WTC11 (cell line): ENCODE measurements at regions not wholly inside any gene's neighbourhood (a gene's known extent, or its start where the extent isn't known, plus 50 kb on each side); places are given as distances from the start of the nearest gene placed in this dataset.

Source experiments
- ATAC-seq: fragments of 200-7000 bp; cut with Tn5 transposase; 2 replicates; pipeline ENCODE4 v1.10.0; 2021; ENCODE audit warnings: mild to moderate bottlenecking, moderate library complexity
- CTCF ChIA-PET: fragments of 300-600 bp; sonication (Branson Sonifier 250); formaldehyde crosslinking; loops from one replicate; lab custom pipeline; 2021; ENCODE audit warnings: antibody characterized with exemption; lab: Charles Lee
- POLR2A ChIA-PET: fragments of 350-600 bp; sonication (Branson Sonifier 250); formaldehyde crosslinking; loops from one replicate; lab custom pipeline; 2021; ENCODE audit warnings: antibody characterized with exemption; lab: Charles Lee
- DNase-seq: peaks from one replicate; pipeline ENCODE4 v3.0.0; 2021; ENCODE audit warnings: low spot score
- H3K27ac Mint-ChIP-seq: 2 replicates; pipeline ENCODE4 v1.8.0; 2021; ENCODE audit warnings: mixed read lengths
- H3K27me3 Mint-ChIP-seq: 2 replicates; pipeline ENCODE4 v1.8.0; 2021; ENCODE audit warnings: low read depth, mild to moderate bottlenecking, moderate library complexity, mixed read lengths
- H3K36me3 Mint-ChIP-seq: 2 replicates; pipeline ENCODE4 v1.8.0; 2021; ENCODE audit warnings: mixed read lengths
- H3K4me1 Mint-ChIP-seq: 2 replicates; pipeline ENCODE4 v1.8.0; 2022; ENCODE audit warnings: mixed read lengths
- H3K4me3 Mint-ChIP-seq: 2 replicates; pipeline ENCODE4 v1.8.0; 2021; ENCODE audit warnings: mild to moderate bottlenecking, moderate library complexity, mixed read lengths
- H3K9me3 Mint-ChIP-seq: 2 replicates; pipeline ENCODE4 v1.8.0; 2021; ENCODE audit warnings: mixed read lengths
- CREM ChIP-seq: sonication (generic); formaldehyde crosslinking; IDR thresholded peaks from 2 replicates; pipeline ENCODE4 v1.8.1; 2022; ENCODE audit warnings: mild to moderate bottlenecking, missing genetic modification reagents, moderate library complexity
- EMX1 ChIP-seq: fragments of 250-450 bp; sonication (Bioruptor Pico); IDR thresholded peaks from 2 replicates; pipeline ENCODE4 v1.8.0; 2021; ENCODE audit warnings: mild to moderate bottlenecking
- ETV6 ChIP-seq: sonication (generic); formaldehyde crosslinking; IDR thresholded peaks from 2 replicates; pipeline ENCODE4 v1.8.1; 2022; ENCODE audit warnings: mild to moderate bottlenecking, missing genetic modification reagents
- IRF2 ChIP-seq: sonication (generic); formaldehyde crosslinking; IDR thresholded peaks from 2 replicates; pipeline ENCODE4 v1.8.0; 2022; ENCODE audit warnings: low read depth, missing genetic modification reagents, borderline replicate concordance
- JAZF1 ChIP-seq: fragments of 250-450 bp; sonication (Bioruptor Pico); IDR thresholded peaks from 2 replicates; pipeline ENCODE4 v1.9.0; 2021; ENCODE audit warnings: moderate library complexity, mild to moderate bottlenecking, inconsistent platforms
- NR3C1 ChIP-seq: sonication (generic); formaldehyde crosslinking; conservative IDR thresholded peaks from 2 replicates; pipeline ENCODE4 v1.8.1; 2023; ENCODE audit warnings: low read depth, mild to moderate bottlenecking, missing genetic modification reagents
- RORB ChIP-seq: fragments of 250-450 bp; sonication (Bioruptor Pico); IDR thresholded peaks from 2 replicates; pipeline ENCODE4 v1.9.0; 2021; ENCODE audit warnings: mild to moderate bottlenecking
- SMAD3 ChIP-seq: sonication (generic); formaldehyde crosslinking; IDR thresholded peaks from 2 replicates; pipeline ENCODE4 v1.8.0; 2022; ENCODE audit warnings: missing genetic modification reagents, mild to moderate bottlenecking, borderline replicate concordance
- TCF7 ChIP-seq: sonication (generic); formaldehyde crosslinking; IDR thresholded peaks from 2 replicates; pipeline ENCODE4 v1.8.0; 2022; ENCODE audit warnings: mild to moderate bottlenecking, low read depth, missing genetic modification reagents, moderate library complexity
- TEAD4 ChIP-seq: sonication (generic); formaldehyde crosslinking; IDR thresholded peaks from 2 replicates; pipeline ENCODE4 v1.8.0; 2022; ENCODE audit warnings: mild to moderate bottlenecking, missing genetic modification reagents
- ZNF317 ChIP-seq: sonication (generic); formaldehyde crosslinking; IDR thresholded peaks from 2 replicates; pipeline ENCODE4 v1.8.1; 2023; ENCODE audit warnings: low read depth, mild to moderate bottlenecking, moderate library complexity, missing genetic modification reagents, borderline replicate concordance
- ZNF423 ChIP-seq: fragments of 250-450 bp; sonication (Bioruptor Pico); IDR thresholded peaks from 2 replicates; pipeline ENCODE4 v2.1.2; 2022; ENCODE audit warnings: mild to moderate bottlenecking, moderate library complexity
- TF ChIP-seq, protein P1 (sequence below): sonication (generic); formaldehyde crosslinking; conservative IDR thresholded peaks from 2 replicates; pipeline ENCODE4 v1.8.1; 2023; ENCODE audit warnings: mild to moderate bottlenecking, low read depth, missing genetic modification reagents, moderate library complexity
- TF ChIP-seq, protein P2 (sequence below): sonication (generic); formaldehyde crosslinking; IDR thresholded peaks from 2 replicates; pipeline ENCODE4 v1.8.0; 2023; ENCODE audit warnings: mild to moderate bottlenecking, missing genetic modification reagents
- TF ChIP-seq, protein P3 (sequence below): sonication (generic); formaldehyde crosslinking; IDR thresholded peaks from 2 replicates; pipeline ENCODE4 v1.8.1; 2023; ENCODE audit warnings: mild to moderate bottlenecking, missing genetic modification reagents, borderline replicate concordance
- TF ChIP-seq, protein P4 (sequence below): fragments of 250-450 bp; sonication (Bioruptor Pico); IDR thresholded peaks from 2 replicates; pipeline ENCODE4 v1.9.0; 2021; ENCODE audit warnings: mild to moderate bottlenecking
- TF ChIP-seq, protein P5 (sequence below): sonication (generic); formaldehyde crosslinking; IDR thresholded peaks from 2 replicates; pipeline ENCODE4 v1.8.1; 2023; ENCODE audit warnings: mild to moderate bottlenecking, missing genetic modification reagents
- TF ChIP-seq, protein P6 (sequence below): sonication (generic); formaldehyde crosslinking; IDR thresholded peaks from 2 replicates; pipeline ENCODE4 v1.8.1; 2023; ENCODE audit warnings: mild to moderate bottlenecking, missing genetic modification reagents, moderate library complexity
- TF ChIP-seq, protein P7 (sequence below): fragments of 250-450 bp; sonication (Bioruptor Pico); IDR thresholded peaks from 2 replicates; pipeline ENCODE4 v1.9.0; 2021; ENCODE audit warnings: mild to moderate bottlenecking

DNA sequence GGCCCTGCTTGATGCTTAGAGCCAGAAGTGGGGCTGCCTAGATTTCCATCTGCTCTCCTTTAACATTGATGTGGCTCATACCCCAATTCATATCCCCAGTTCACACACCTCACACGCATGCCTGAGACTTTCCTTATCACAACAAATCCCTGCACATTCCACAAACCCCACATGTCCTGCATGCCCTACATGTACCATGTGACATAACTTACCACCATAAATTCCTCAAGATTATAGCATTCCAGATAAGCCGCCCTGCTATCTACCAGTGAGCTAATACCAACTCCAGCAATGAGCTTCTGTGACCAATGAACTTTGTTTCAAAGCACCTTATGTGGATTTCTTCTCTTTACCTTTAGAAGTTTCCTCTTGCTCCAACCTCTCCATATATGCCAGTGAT is 104.7 kb upstream of the RAB11FIP2 start:
- POLR2A ChIA-PET, result no interaction called here
- no peaks in the 10 kb centered on the region for H3K36me3 Mint-ChIP-seq
- no peak for ATAC-seq
- TF ChIP-seq ZNF423 (CRISPR knock-in tag) (no peak), ZNF317 (no peak), CREM (CRISPR knock-in tag) (no peak), TCF7 (no peak), EMX1 (no peak), RORB (CRISPR knock-in tag) (no peak), IRF2 (CRISPR knock-in tag) (no peak), ETV6 (no peak)
- TF ChIP-seq, protein P1, sequence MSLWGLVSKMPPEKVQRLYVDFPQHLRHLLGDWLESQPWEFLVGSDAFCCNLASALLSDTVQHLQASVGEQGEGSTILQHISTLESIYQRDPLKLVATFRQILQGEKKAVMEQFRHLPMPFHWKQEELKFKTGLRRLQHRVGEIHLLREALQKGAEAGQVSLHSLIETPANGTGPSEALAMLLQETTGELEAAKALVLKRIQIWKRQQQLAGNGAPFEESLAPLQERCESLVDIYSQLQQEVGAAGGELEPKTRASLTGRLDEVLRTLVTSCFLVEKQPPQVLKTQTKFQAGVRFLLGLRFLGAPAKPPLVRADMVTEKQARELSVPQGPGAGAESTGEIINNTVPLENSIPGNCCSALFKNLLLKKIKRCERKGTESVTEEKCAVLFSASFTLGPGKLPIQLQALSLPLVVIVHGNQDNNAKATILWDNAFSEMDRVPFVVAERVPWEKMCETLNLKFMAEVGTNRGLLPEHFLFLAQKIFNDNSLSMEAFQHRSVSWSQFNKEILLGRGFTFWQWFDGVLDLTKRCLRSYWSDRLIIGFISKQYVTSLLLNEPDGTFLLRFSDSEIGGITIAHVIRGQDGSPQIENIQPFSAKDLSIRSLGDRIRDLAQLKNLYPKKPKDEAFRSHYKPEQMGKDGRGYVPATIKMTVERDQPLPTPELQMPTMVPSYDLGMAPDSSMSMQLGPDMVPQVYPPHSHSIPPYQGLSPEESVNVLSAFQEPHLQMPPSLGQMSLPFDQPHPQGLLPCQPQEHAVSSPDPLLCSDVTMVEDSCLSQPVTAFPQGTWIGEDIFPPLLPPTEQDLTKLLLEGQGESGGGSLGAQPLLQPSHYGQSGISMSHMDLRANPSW (CRISPR knock-in tag), result no peak
- TF ChIP-seq, protein P2, sequence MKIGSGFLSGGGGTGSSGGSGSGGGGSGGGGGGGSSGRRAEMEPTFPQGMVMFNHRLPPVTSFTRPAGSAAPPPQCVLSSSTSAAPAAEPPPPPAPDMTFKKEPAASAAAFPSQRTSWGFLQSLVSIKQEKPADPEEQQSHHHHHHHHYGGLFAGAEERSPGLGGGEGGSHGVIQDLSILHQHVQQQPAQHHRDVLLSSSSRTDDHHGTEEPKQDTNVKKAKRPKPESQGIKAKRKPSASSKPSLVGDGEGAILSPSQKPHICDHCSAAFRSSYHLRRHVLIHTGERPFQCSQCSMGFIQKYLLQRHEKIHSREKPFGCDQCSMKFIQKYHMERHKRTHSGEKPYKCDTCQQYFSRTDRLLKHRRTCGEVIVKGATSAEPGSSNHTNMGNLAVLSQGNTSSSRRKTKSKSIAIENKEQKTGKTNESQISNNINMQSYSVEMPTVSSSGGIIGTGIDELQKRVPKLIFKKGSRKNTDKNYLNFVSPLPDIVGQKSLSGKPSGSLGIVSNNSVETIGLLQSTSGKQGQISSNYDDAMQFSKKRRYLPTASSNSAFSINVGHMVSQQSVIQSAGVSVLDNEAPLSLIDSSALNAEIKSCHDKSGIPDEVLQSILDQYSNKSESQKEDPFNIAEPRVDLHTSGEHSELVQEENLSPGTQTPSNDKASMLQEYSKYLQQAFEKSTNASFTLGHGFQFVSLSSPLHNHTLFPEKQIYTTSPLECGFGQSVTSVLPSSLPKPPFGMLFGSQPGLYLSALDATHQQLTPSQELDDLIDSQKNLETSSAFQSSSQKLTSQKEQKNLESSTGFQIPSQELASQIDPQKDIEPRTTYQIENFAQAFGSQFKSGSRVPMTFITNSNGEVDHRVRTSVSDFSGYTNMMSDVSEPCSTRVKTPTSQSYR (CRISPR knock-in tag), result no peak
- TF ChIP-seq, protein P3, sequence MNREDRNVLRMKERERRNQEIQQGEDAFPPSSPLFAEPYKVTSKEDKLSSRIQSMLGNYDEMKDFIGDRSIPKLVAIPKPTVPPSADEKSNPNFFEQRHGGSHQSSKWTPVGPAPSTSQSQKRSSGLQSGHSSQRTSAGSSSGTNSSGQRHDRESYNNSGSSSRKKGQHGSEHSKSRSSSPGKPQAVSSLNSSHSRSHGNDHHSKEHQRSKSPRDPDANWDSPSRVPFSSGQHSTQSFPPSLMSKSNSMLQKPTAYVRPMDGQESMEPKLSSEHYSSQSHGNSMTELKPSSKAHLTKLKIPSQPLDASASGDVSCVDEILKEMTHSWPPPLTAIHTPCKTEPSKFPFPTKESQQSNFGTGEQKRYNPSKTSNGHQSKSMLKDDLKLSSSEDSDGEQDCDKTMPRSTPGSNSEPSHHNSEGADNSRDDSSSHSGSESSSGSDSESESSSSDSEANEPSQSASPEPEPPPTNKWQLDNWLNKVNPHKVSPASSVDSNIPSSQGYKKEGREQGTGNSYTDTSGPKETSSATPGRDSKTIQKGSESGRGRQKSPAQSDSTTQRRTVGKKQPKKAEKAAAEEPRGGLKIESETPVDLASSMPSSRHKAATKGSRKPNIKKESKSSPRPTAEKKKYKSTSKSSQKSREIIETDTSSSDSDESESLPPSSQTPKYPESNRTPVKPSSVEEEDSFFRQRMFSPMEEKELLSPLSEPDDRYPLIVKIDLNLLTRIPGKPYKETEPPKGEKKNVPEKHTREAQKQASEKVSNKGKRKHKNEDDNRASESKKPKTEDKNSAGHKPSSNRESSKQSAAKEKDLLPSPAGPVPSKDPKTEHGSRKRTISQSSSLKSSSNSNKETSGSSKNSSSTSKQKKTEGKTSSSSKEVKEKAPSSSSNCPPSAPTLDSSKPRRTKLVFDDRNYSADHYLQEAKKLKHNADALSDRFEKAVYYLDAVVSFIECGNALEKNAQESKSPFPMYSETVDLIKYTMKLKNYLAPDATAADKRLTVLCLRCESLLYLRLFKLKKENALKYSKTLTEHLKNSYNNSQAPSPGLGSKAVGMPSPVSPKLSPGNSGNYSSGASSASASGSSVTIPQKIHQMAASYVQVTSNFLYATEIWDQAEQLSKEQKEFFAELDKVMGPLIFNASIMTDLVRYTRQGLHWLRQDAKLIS (CRISPR knock-in tag), result no peak
- TF ChIP-seq, all 79 proteins: peak for 0
- CTCF ChIA-PET, result no interaction called here
- H3K27me3 Mint-ChIP-seq, result no peaks in the 10 kb centered on the region
- no peak overlapping the region for H3K4me3 Mint-ChIP-seq
- H3K9me3 Mint-ChIP-seq, result peaks cover 14% of the 10 kb centered on the region
- no peak for DNase-seq
- no peak overlapping the region for H3K27ac Mint-ChIP-seq
- H3K4me1 Mint-ChIP-seq, result peaks cover 3% of the 10 kb centered on the region; the same call in 1 of the 2 replicates

DNA sequence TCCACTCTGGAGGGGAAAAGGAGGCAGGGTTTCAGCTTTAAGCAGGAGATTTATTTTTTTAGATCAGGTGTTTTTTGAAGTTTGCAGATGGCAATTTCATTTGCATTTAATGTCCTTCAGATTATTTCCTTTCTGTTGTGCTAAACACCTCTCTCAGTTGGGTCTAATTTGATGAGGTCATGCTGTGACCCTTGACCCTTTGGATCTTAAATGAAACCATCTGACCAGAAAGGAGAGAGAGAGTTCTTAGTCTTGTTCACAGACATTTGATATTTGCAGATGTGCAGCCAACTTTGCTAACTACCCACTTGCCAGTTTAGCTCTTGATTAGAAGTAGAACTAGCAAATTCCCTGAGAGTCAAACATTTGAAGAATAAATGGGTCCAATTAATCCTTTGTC is 101.5 kb upstream of the RAB11FIP2 start:
- 0 out of 2 replicates have a peak, but pooled peaks cover 3% of the 10 kb centered on the region for H3K9me3 Mint-ChIP-seq
- ChIA-PET POLR2A (no interaction called here), CTCF (no interaction called here)
- peaks cover 3% of the 10 kb centered on the region; the same call in 1 of the 2 replicates for H3K4me1 Mint-ChIP-seq
- H3K27me3 Mint-ChIP-seq, result no peaks in the 10 kb centered on the region
- H3K36me3 Mint-ChIP-seq, result no peaks in the 10 kb centered on the region
- ATAC-seq (no peak), DNase-seq (no peak)
- H3K4me3 Mint-ChIP-seq, result no peak overlapping the region
- no peak for TF ChIP-seq JAZF1 (CRISPR knock-in tag)
- H3K27ac Mint-ChIP-seq, result no peak overlapping the region

DNA sequence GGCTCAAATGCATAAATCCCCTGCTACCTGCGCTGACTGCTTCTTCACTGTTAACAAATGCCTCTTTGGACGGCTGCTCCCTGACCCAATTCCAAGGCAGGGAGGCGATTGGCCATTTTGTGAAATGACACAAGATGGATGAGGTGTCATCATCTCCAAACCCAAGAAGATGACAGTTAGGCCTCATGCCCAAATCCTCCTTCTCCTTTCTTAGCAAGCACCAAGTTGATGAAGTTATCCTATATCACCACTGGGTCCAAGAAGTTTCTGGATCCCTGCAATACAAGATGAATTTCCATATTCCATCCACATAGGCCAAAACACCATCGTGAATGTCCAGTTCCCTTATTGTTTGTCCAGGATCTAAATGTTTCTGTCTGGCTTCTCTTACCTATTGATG is 98.5 kb upstream of the RAB11FIP2 start:
- 0 out of 2 replicates have a peak, but pooled peaks cover 2% of the 10 kb centered on the region for H3K9me3 Mint-ChIP-seq
- H3K36me3 Mint-ChIP-seq, result no peaks in the 10 kb centered on the region
- no peak overlapping the region for H3K4me3 Mint-ChIP-seq
- DNase-seq, result no peak
- H3K4me1 Mint-ChIP-seq, result peaks cover 3% of the 10 kb centered on the region; the same call in 1 of the 2 replicates
- CTCF ChIA-PET, result no interaction called here
- POLR2A ChIA-PET, result no interaction called here
- H3K27me3 Mint-ChIP-seq, result no peaks in the 10 kb centered on the region
- no peak overlapping the region for H3K27ac Mint-ChIP-seq
- ATAC-seq, result no peak
- TF ChIP-seq TEAD4 (no peak), NR3C1 (no peak), SMAD3 (CRISPR knock-in tag) (no peak)
- TF ChIP-seq, protein P4, sequence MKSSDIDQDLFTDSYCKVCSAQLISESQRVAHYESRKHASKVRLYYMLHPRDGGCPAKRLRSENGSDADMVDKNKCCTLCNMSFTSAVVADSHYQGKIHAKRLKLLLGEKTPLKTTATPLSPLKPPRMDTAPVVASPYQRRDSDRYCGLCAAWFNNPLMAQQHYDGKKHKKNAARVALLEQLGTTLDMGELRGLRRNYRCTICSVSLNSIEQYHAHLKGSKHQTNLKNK (CRISPR knock-in tag), result no peak
- TF ChIP-seq, protein P5, sequence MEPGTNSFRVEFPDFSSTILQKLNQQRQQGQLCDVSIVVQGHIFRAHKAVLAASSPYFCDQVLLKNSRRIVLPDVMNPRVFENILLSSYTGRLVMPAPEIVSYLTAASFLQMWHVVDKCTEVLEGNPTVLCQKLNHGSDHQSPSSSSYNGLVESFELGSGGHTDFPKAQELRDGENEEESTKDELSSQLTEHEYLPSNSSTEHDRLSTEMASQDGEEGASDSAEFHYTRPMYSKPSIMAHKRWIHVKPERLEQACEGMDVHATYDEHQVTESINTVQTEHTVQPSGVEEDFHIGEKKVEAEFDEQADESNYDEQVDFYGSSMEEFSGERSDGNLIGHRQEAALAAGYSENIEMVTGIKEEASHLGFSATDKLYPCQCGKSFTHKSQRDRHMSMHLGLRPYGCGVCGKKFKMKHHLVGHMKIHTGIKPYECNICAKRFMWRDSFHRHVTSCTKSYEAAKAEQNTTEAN, result no peak
- TF ChIP-seq, protein P6, sequence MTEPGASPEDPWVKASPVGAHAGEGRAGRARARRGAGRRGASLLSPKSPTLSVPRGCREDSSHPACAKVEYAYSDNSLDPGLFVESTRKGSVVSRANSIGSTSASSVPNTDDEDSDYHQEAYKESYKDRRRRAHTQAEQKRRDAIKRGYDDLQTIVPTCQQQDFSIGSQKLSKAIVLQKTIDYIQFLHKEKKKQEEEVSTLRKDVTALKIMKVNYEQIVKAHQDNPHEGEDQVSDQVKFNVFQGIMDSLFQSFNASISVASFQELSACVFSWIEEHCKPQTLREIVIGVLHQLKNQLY (CRISPR knock-in tag), result no peak
- TF ChIP-seq, protein P7, sequence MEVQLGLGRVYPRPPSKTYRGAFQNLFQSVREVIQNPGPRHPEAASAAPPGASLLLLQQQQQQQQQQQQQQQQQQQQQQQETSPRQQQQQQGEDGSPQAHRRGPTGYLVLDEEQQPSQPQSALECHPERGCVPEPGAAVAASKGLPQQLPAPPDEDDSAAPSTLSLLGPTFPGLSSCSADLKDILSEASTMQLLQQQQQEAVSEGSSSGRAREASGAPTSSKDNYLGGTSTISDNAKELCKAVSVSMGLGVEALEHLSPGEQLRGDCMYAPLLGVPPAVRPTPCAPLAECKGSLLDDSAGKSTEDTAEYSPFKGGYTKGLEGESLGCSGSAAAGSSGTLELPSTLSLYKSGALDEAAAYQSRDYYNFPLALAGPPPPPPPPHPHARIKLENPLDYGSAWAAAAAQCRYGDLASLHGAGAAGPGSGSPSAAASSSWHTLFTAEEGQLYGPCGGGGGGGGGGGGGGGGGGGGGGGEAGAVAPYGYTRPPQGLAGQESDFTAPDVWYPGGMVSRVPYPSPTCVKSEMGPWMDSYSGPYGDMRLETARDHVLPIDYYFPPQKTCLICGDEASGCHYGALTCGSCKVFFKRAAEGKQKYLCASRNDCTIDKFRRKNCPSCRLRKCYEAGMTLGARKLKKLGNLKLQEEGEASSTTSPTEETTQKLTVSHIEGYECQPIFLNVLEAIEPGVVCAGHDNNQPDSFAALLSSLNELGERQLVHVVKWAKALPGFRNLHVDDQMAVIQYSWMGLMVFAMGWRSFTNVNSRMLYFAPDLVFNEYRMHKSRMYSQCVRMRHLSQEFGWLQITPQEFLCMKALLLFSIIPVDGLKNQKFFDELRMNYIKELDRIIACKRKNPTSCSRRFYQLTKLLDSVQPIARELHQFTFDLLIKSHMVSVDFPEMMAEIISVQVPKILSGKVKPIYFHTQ (CRISPR knock-in tag), result no peak
